H9 (cell line): ENCODE measurements at regions not wholly inside any gene's neighbourhood (a gene's known extent, or its start where the extent isn't known, plus 50 kb on each side); places are given as distances from the start of the nearest gene placed in this dataset.

Source experiments
- DNase-seq: peaks from one replicate; pipeline ENCODE4 v3.0.0-alpha.2; 2017
- H2AFZ ChIP-seq: one replicate; pipeline ENCODE4 v1.6.1; 2013; ENCODE audit warnings: mild to moderate bottlenecking, low read length, control low read depth, moderate library complexity
- H2AK5ac ChIP-seq: 2 replicates; pipeline ENCODE4 v1.6.1; 2013; ENCODE audit warnings: low read length, control low read depth, mixed read lengths; ENCODE audit not compliant: insufficient read length
- H2BK120ac ChIP-seq: one replicate; pipeline ENCODE4 v1.6.1; 2013; ENCODE audit warnings: low read depth, mild to moderate bottlenecking, low read length, control low read depth, inconsistent platforms; ENCODE audit not compliant: poor library complexity, severe bottlenecking
- H2BK12ac ChIP-seq: 2 replicates; pipeline ENCODE4 v1.6.1; 2013; ENCODE audit warnings: low read length, control low read depth, mixed read lengths, low read depth; ENCODE audit not compliant: insufficient read length
- H2BK15ac ChIP-seq: 2 replicates; pipeline ENCODE4 v1.6.1; 2013; ENCODE audit warnings: low read depth, low read length, control low read depth
- H2BK20ac ChIP-seq: one replicate; pipeline ENCODE4 v1.6.1; 2013; ENCODE audit warnings: low read depth, mild to moderate bottlenecking, low read length, control low read depth, inconsistent platforms; ENCODE audit not compliant: poor library complexity, severe bottlenecking
- H2BK5ac ChIP-seq: 2 replicates; pipeline ENCODE4 v1.6.1; 2013; ENCODE audit warnings: low read length, control low read depth, mixed read lengths; ENCODE audit not compliant: insufficient read length
- H3K14ac ChIP-seq: 2 replicates; pipeline ENCODE4 v1.6.1; 2013; ENCODE audit warnings: low read length, control low read depth; ENCODE audit not compliant: insufficient read depth
- H3K18ac ChIP-seq: 2 replicates; pipeline ENCODE4 v1.6.1; 2013; ENCODE audit warnings: low read depth, mild to moderate bottlenecking, mixed read lengths, low read length, control low read depth; ENCODE audit not compliant: insufficient read length
- H3K23ac ChIP-seq: 2 replicates; pipeline ENCODE4 v1.6.1; 2013; ENCODE audit warnings: low read length, control low read depth, mixed read lengths, low read depth; ENCODE audit not compliant: insufficient read length
- H3K23me2 ChIP-seq: 2 replicates; pipeline ENCODE4 v1.6.1; 2013; ENCODE audit warnings: low read depth, mild to moderate bottlenecking, mixed read lengths, low read length, control low read depth; ENCODE audit not compliant: insufficient read length, poor library complexity, severe bottlenecking
- H3K27ac ChIP-seq: 2 replicates; pipeline ENCODE4 v1.5.1; 2013; ENCODE audit warnings: low read length, control low read depth, mixed read lengths, low read depth; ENCODE audit not compliant: insufficient read length
- H3K27me3 ChIP-seq: 2 replicates; pipeline ENCODE4 v1.6.1; 2013; ENCODE audit warnings: low read length, control low read depth, inconsistent platforms; ENCODE audit not compliant: insufficient read depth
- H3K4ac ChIP-seq: 2 replicates; pipeline ENCODE4 v1.6.1; 2013; ENCODE audit warnings: low read depth, mild to moderate bottlenecking, control low read depth, inconsistent platforms, low read length, moderate library complexity
- H3K4me1 ChIP-seq: 2 replicates; pipeline ENCODE4 v1.6.1; 2013; ENCODE audit warnings: low read length, control low read depth, inconsistent platforms; ENCODE audit not compliant: insufficient read depth
- H3K4me2 ChIP-seq: 2 replicates; pipeline ENCODE4 v1.6.1; 2013; ENCODE audit warnings: low read length, control low read depth, mixed read lengths; ENCODE audit not compliant: insufficient read length, insufficient read depth
- H3K56ac ChIP-seq: 2 replicates; pipeline ENCODE4 v1.6.1; 2013; ENCODE audit warnings: low read depth, mild to moderate bottlenecking, mixed read lengths, low read length, control low read depth; ENCODE audit not compliant: insufficient read length
- H3K79me1 ChIP-seq: 2 replicates; pipeline ENCODE4 v1.6.1; 2013; ENCODE audit warnings: low read depth, mild to moderate bottlenecking, moderate library complexity, low read length, control low read depth, inconsistent platforms; ENCODE audit not compliant: insufficient read depth, poor library complexity, severe bottlenecking
- H3K79me2 ChIP-seq: 2 replicates; pipeline ENCODE4 v1.6.1; 2013; ENCODE audit warnings: low read length, control low read depth, inconsistent platforms; ENCODE audit not compliant: insufficient read depth
- H3K9ac ChIP-seq: 2 replicates; pipeline ENCODE4 v1.6.1; 2013; ENCODE audit warnings: low read length, control low read depth, mixed read lengths; ENCODE audit not compliant: insufficient read length; ENCODE audit errors: extremely low read depth
- H3K9me3 ChIP-seq: one replicate; pipeline ENCODE4 v1.6.1; 2013; ENCODE audit warnings: low read depth, low read length, inconsistent platforms; ENCODE audit not compliant: control insufficient read depth
- H3T11ph ChIP-seq: one replicate; pipeline ENCODE4 v1.6.1; 2013; ENCODE audit warnings: mild to moderate bottlenecking, low read length, control low read depth, inconsistent platforms
- H4K20me1 ChIP-seq: one replicate; pipeline ENCODE4 v1.6.1; 2013; ENCODE audit not compliant: control insufficient read depth, insufficient read length, insufficient read depth
- H4K5ac ChIP-seq: 2 replicates; pipeline ENCODE4 v1.6.1; 2013; ENCODE audit warnings: low read depth, mild to moderate bottlenecking, mixed read lengths, low read length, control low read depth; ENCODE audit not compliant: insufficient read length
- H4K8ac ChIP-seq: replicated peaks from 2 replicates; pipeline ENCODE4 v1.6.1; 2013; ENCODE audit warnings: low read length, control low read depth, mixed read lengths, low read depth; ENCODE audit not compliant: insufficient read length
- H4K91ac ChIP-seq: 2 replicates; pipeline ENCODE4 v1.6.1; 2013; ENCODE audit warnings: low read depth, mild to moderate bottlenecking, moderate library complexity, mixed read lengths, low read length, control low read depth; ENCODE audit not compliant: insufficient read length
- H3K27ac Mint-ChIP-seq, 3 experiments: 2 replicates in 2 of 3; 3 replicates in 1 of 3; pipeline ENCODE4 v1.8.0; 2020 to 2021; ENCODE audit warnings: mixed read lengths in 3 of 3, mild to moderate bottlenecking in 1 of 3, moderate library complexity in 1 of 3
- H3K27me3 Mint-ChIP-seq: 2 replicates; pipeline ENCODE4 v1.8.0; 2021; ENCODE audit warnings: low read depth, mild to moderate bottlenecking, moderate library complexity, mixed read lengths
- H3K36me3 Mint-ChIP-seq, 3 experiments: 2 replicates in 2 of 3; 3 replicates in 1 of 3; pipeline ENCODE4 v1.8.0; 2020 to 2021; ENCODE audit warnings: low read depth in 3 of 3, mixed read lengths in 3 of 3; ENCODE audit not compliant: insufficient read depth in 1 of 3
- H3K4me1 Mint-ChIP-seq, 2 experiments: 2 replicates each; pipeline ENCODE4 v1.8.0; 2020; ENCODE audit warnings: mixed read lengths in 2 of 2
- H3K4me3 Mint-ChIP-seq, 2 experiments: 2 replicates in 1 of 2; 3 replicates in 1 of 2; pipeline ENCODE4 v1.8.0; 2020 to 2021; ENCODE audit warnings: mild to moderate bottlenecking in 2 of 2, mixed read lengths in 2 of 2, moderate library complexity in 1 of 2
- H3K9me3 Mint-ChIP-seq, 2 experiments: 2 replicates in 1 of 2; 3 replicates in 1 of 2; pipeline ENCODE4 v1.8.0; 2020; ENCODE audit warnings: mild to moderate bottlenecking in 2 of 2, mixed read lengths in 2 of 2, moderate library complexity in 1 of 2
- WGBS: extraction: QIAGEN DNeasy Blood & Tissue Kit; methylation state at CpG from one replicate; pipeline ENCODE4 v1.1.7; 2013; ENCODE audit warnings: missing lambda C conversion rate, low lambda C conversion rate, mixed read lengths; ENCODE audit not compliant: insufficient read length; ENCODE audit errors: extremely low coverage; 5-methylcytosine and 5-hydroxymethylcytosine counted together
- TF ChIP-seq, protein P1 (sequence below): fragments of 200-600 bp; sonication (generic); conservative IDR thresholded peaks from 3 replicates; pipeline ENCODE4 v1.8.0; 2021; ENCODE audit warnings: antibody characterized with exemption, mild to moderate bottlenecking

DNA sequence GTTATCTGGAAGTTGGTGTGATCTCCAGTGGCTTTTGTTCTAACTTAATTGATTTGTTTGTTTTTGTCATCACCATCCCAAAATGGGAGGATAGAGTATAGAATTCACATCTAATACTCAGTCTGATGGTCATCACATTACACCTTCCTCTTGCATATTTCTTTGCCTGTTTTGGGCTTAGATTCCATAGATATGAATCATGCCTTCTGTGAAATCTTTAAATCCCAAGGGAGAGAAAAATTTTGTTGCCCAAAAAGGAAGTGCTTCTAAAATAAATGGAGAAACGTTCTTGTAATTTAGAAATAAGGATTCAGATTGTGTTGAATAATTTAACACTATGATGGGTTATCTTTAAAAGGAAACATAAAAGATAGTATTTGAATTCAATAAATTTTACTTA is 446.0 kb upstream of the LRRC7 start:
- no peak overlapping the region for H3K18ac ChIP-seq
- H3K9ac ChIP-seq = no peak overlapping the region
- H2BK15ac ChIP-seq = no peak overlapping the region
- no peak overlapping the region for H3K4me2 ChIP-seq
- WGBS = no CpG with 5 or more reads among the region's 1 CpG
- no peak overlapping the region for H3K4me3 Mint-ChIP-seq
- H3K56ac ChIP-seq = no peak overlapping the region
- H4K8ac ChIP-seq = no peak overlapping the region
- H4K5ac ChIP-seq = no peak overlapping the region
- peaks cover 2% of the 10 kb centered on the region; the same call in 1 of the 2 replicates for H3K4me1 ChIP-seq
- peaks cover 10% of the 10 kb centered on the region in 2 experiments for H3K9me3 Mint-ChIP-seq
- H4K91ac ChIP-seq = no peak overlapping the region
- no peak for DNase-seq
- H3K4me1 Mint-ChIP-seq = peaks cover 14 to 16% of the 10 kb centered on the region in 2 experiments
- no peak overlapping the region for H3K27ac Mint-ChIP-seq
- no peak overlapping the region for H2BK12ac ChIP-seq
- H3K27me3 Mint-ChIP-seq = peaks cover 2% of the 10 kb centered on the region; the same call in 1 of the 2 replicates
- no peak overlapping the region for H2BK20ac ChIP-seq
- no peaks in the 10 kb centered on the region for H3K79me1 ChIP-seq
- H3K9me3 ChIP-seq = no peaks in the 10 kb centered on the region
- H3K27me3 ChIP-seq = no peaks in the 10 kb centered on the region
- no peak overlapping the region for H2AFZ ChIP-seq
- no peak overlapping the region for H3K4ac ChIP-seq
- no peak overlapping the region for H3T11ph ChIP-seq
- H4K20me1 ChIP-seq = no peaks in the 10 kb centered on the region
- H3K79me2 ChIP-seq = no peaks in the 10 kb centered on the region
- no peak overlapping the region for H3K23ac ChIP-seq
- H2BK120ac ChIP-seq = no peak overlapping the region
- no peak overlapping the region for H2AK5ac ChIP-seq
- H2BK5ac ChIP-seq = no peak overlapping the region
- no peaks in the 10 kb centered on the region for H3K23me2 ChIP-seq
- TF ChIP-seq, protein P1, sequence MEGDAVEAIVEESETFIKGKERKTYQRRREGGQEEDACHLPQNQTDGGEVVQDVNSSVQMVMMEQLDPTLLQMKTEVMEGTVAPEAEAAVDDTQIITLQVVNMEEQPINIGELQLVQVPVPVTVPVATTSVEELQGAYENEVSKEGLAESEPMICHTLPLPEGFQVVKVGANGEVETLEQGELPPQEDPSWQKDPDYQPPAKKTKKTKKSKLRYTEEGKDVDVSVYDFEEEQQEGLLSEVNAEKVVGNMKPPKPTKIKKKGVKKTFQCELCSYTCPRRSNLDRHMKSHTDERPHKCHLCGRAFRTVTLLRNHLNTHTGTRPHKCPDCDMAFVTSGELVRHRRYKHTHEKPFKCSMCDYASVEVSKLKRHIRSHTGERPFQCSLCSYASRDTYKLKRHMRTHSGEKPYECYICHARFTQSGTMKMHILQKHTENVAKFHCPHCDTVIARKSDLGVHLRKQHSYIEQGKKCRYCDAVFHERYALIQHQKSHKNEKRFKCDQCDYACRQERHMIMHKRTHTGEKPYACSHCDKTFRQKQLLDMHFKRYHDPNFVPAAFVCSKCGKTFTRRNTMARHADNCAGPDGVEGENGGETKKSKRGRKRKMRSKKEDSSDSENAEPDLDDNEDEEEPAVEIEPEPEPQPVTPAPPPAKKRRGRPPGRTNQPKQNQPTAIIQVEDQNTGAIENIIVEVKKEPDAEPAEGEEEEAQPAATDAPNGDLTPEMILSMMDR = no peak
- no peak overlapping the region for H3K27ac ChIP-seq
- no peak overlapping the region for H3K14ac ChIP-seq
- H3K36me3 Mint-ChIP-seq = peaks cover 4 to 15% (median 8%) of the 10 kb centered on the region in 3 experiments
